Neural cell (in vitro differentiated cells): ENCODE measurements at regions not wholly inside any gene's neighbourhood (a gene's known extent, or its start where the extent isn't known, plus 50 kb on each side); places are given as distances from the start of the nearest gene placed in this dataset.

Source experiments
- CTCF ChIP-seq: fragments of 450-650 bp; IDR thresholded peaks from 2 replicates; pipeline ENCODE4 v1.5.1; 2014; ENCODE audit warnings: antibody characterized with exemption, mild to moderate bottlenecking, moderate library complexity; ENCODE audit not compliant: poor library complexity, severe bottlenecking
- EP300 ChIP-seq: fragments of 450-650 bp; conservative IDR thresholded peaks from 2 replicates; pipeline ENCODE4 v1.6.1; 2014; ENCODE audit warnings: antibody characterized with exemption, mild to moderate bottlenecking, moderate library complexity; ENCODE audit not compliant: poor library complexity, severe bottlenecking
- EZH2 ChIP-seq: fragments of 200-600, 300-800 bp; shearing (Covaris generic), sonication (generic); IDR thresholded peaks from 2 replicates; pipeline ENCODE4 v1.6.1; 2014; ENCODE audit warnings: antibody characterized with exemption, low read length, borderline replicate concordance, mild to moderate bottlenecking; ENCODE audit not compliant: insufficient read depth, poor library complexity, severe bottlenecking
- MXI1 ChIP-seq: fragments of 450-650 bp; conservative IDR thresholded peaks from 2 replicates; pipeline ENCODE4 v1.6.1; 2014; ENCODE audit warnings: antibody characterized with exemption, mild to moderate bottlenecking; ENCODE audit not compliant: poor library complexity, severe bottlenecking
- POLR2AphosphoS5 ChIP-seq: IDR thresholded peaks from 2 replicates; pipeline ENCODE4 v1.6.1; 2012
- RAD21 ChIP-seq: fragments of 450-650 bp; conservative IDR thresholded peaks from 2 replicates; pipeline ENCODE4 v1.6.1; 2014; ENCODE audit warnings: antibody characterized with exemption, mild to moderate bottlenecking, moderate library complexity
- REST ChIP-seq: IDR thresholded peaks from 2 replicates; pipeline ENCODE4 v1.6.1; 2012; ENCODE audit warnings: borderline replicate concordance
- SMC3 ChIP-seq: fragments of 450-650 bp; conservative IDR thresholded peaks from 2 replicates; pipeline ENCODE4 v1.6.1; 2014; ENCODE audit warnings: antibody characterized with exemption, mild to moderate bottlenecking, moderate library complexity; ENCODE audit not compliant: poor library complexity
- TAF1 ChIP-seq: IDR thresholded peaks from 2 replicates; pipeline ENCODE4 v1.6.1; 2012; ENCODE audit warnings: low read depth

GRCh38 chr3:86381247-86381646 lies 609.7 kb downstream of the VGLL3 start:
- no peak for TF ChIP-seq EZH2
- TF ChIP-seq CTCF, result no peak
- TF ChIP-seq EP300, result no peak
- no peak for TF ChIP-seq TAF1
- TF ChIP-seq RAD21, result no peak
- no peak for TF ChIP-seq SMC3
- no peak for TF ChIP-seq REST
- TF ChIP-seq MXI1, result no peak
- no peak for TF ChIP-seq POLR2AphosphoS5
